ENCODE measurements at regions not wholly inside any gene's neighbourhood (a gene's known extent, or its start where the extent isn't known, plus 50 kb on each side); places are given as distances from the start of the nearest gene placed in this dataset.

- ATAC-seq (ENCODE audit: low read depth) (no peak), DNase-seq (no peak)
- CTCF ChIA-PET: no interaction called here
- H3K4me1 Mint-ChIP-seq: no peaks in the 10 kb centered on the region
- TF ChIP-seq CTCF (IDR thresholded peaks at IDR 0.05): no peak
- H3K27ac Mint-ChIP-seq: no peak overlapping the region
- no peaks in the 10 kb centered on the region for H3K36me3 Mint-ChIP-seq (ENCODE audit: low read depth)
- no peaks in the 10 kb centered on the region for H3K27me3 Mint-ChIP-seq
- POLR2A ChIA-PET: no interaction called here
- intact Hi-C loops (cut with micrococcal nuclease): no loop called here
- H3K4me3 Mint-ChIP-seq: no peak overlapping the region
- H3K9me3 Mint-ChIP-seq: peaks cover 4% of the 10 kb centered on the region
Measured at GRCh38 chr1:193951984-193952383, 765.6 kb upstream of the B3GALT2 start.

GRCh38 chr1:193944454-193944853, 758.0 kb upstream of the B3GALT2 start:
- Mint-ChIP-seq H3K9me3 (peaks cover 4% of the 10 kb centered on the region), H3K4me3 (no peak overlapping the region), H3K4me1 (no peaks in the 10 kb centered on the region), H3K36me3 (ENCODE audit: low read depth) (no peaks in the 10 kb centered on the region), H3K27ac (no peak overlapping the region), H3K27me3 (no peaks in the 10 kb centered on the region)
- ChIA-PET POLR2A (no interaction called here), CTCF (no interaction called here)
- no peak for TF ChIP-seq CTCF (IDR thresholded peaks at IDR 0.05)
- intact Hi-C loops (cut with micrococcal nuclease): no loop called here
- ATAC-seq (ENCODE audit: low read depth) (no peak), DNase-seq (no peak)

GRCh38 chr1:193940176-193940575, 753.8 kb upstream of the B3GALT2 start:
- Mint-ChIP-seq H3K27me3 (no peaks in the 10 kb centered on the region), H3K9me3 (peaks cover 2% of the 10 kb centered on the region), H3K4me1 (no peaks in the 10 kb centered on the region), H3K4me3 (no peak overlapping the region), H3K36me3 (ENCODE audit: low read depth) (no peaks in the 10 kb centered on the region), H3K27ac (no peak overlapping the region)
- no peak for ATAC-seq (ENCODE audit: low read depth)
- POLR2A ChIA-PET: no interaction called here
- intact Hi-C loops (cut with micrococcal nuclease): no loop called here
- no peak for TF ChIP-seq CTCF (IDR thresholded peaks at IDR 0.05)
- DNase-seq: no peak
- CTCF ChIA-PET: no interaction called here

- Mint-ChIP-seq H3K36me3 (ENCODE audit: low read depth) (no peaks in the 10 kb centered on the region), H3K27ac (no peak overlapping the region), H3K9me3 (peaks cover 2% of the 10 kb centered on the region), H3K27me3 (no peaks in the 10 kb centered on the region), H3K4me3 (no peak overlapping the region), H3K4me1 (no peaks in the 10 kb centered on the region)
- POLR2A ChIA-PET: no interaction called here
- CTCF ChIA-PET: no interaction called here
- DNase-seq (no peak), ATAC-seq (ENCODE audit: low read depth) (no peak)
- intact Hi-C loops (cut with micrococcal nuclease): no loop called here
- no peak for TF ChIP-seq CTCF (IDR thresholded peaks at IDR 0.05)
Measured at GRCh38 chr1:193939585-193939984, 753.2 kb upstream of the B3GALT2 start.

GRCh38 chr1:193937308-193937707, 750.9 kb upstream of the B3GALT2 start:
- POLR2A ChIA-PET: no interaction called here
- no peak for ATAC-seq (ENCODE audit: low read depth)
- Mint-ChIP-seq H3K9me3 (peaks cover 2% of the 10 kb centered on the region), H3K27ac (no peak overlapping the region), H3K36me3 (ENCODE audit: low read depth) (no peaks in the 10 kb centered on the region), H3K27me3 (no peaks in the 10 kb centered on the region), H3K4me1 (no peaks in the 10 kb centered on the region), H3K4me3 (no peak overlapping the region)
- intact Hi-C loops (cut with micrococcal nuclease): no loop called here
- CTCF ChIA-PET: no interaction called here
- DNase-seq: no peak
- TF ChIP-seq CTCF (IDR thresholded peaks at IDR 0.05): no peak
